Ectodermal cell (in vitro differentiated cells): ENCODE measurements at regions not wholly inside any gene's neighbourhood (a gene's known extent, or its start where the extent isn't known, plus 50 kb on each side); places are given as distances from the start of the nearest gene placed in this dataset.
"Not testable (repeated sequence)": the region's sequence is repeated elsewhere in the genome, so short reads cannot be mapped to it uniquely, and the experiment has no call there.

ENCODE experiments used
- H3K27ac ChIP-seq: 2 replicates; pipeline ENCODE4 v1.7.0; 2013; ENCODE audit warnings: mild to moderate bottlenecking, low read depth, low read length; ENCODE audit not compliant: insufficient read depth, poor library complexity, severe bottlenecking
- H3K27me3 ChIP-seq: 2 replicates; pipeline ENCODE4 v1.7.0; 2013; ENCODE audit warnings: mild to moderate bottlenecking, low read length; ENCODE audit not compliant: insufficient read depth, control insufficient read depth, poor library complexity, severe bottlenecking
- H3K36me3 ChIP-seq: one replicate; pipeline ENCODE4 v1.7.0; 2013; ENCODE audit warnings: low read length; ENCODE audit not compliant: control insufficient read depth, insufficient read depth
- H3K4me1 ChIP-seq: one replicate; pipeline ENCODE4 v1.7.0; 2013; ENCODE audit warnings: low read length; ENCODE audit not compliant: control insufficient read depth, insufficient read depth
- H3K4me3 ChIP-seq: 2 replicates; pipeline ENCODE4 v1.7.0; 2013; ENCODE audit warnings: low read depth, low read length, control low read depth; ENCODE audit not compliant: insufficient read depth
- H3K9me3 ChIP-seq: 2 replicates; pipeline ENCODE4 v1.7.0; 2013; ENCODE audit warnings: mild to moderate bottlenecking, low read length, moderate library complexity; ENCODE audit not compliant: control insufficient read depth
- WGBS, 2 experiments: methylation state at CpG; one replicate each; pipeline ENCODE4 v1.1.7; 2013; ENCODE audit warnings: missing lambda C conversion rate in 2 of 2; 5-methylcytosine and 5-hydroxymethylcytosine counted together

- no peak overlapping the region for H3K27ac ChIP-seq
- H3K4me3 ChIP-seq, result no peak overlapping the region
- no peaks in the 10 kb centered on the region for H3K27me3 ChIP-seq
- H3K36me3 ChIP-seq, result no peaks in the 10 kb centered on the region
- H3K9me3 ChIP-seq, result no peaks in the 10 kb centered on the region
- H3K4me1 ChIP-seq, result no peaks in the 10 kb centered on the region
- WGBS, 2 experiments, result 71 to 80% methylated on average over 2 of the region's 2 CpGs
Observed at GRCh38 chr20:11992426-11992825, 74.7 kb downstream of the BTBD3 start.

- WGBS, 2 experiments, result 84 to 85% methylated on average over 7 of the region's 7 CpGs
Observed at GRCh38 chr20:11993886-11994461, 76.3 kb downstream of the BTBD3 start.

GRCh38 chr20:11995805-11996567 is 78.3 kb downstream of the BTBD3 start:
- no peaks in the 10 kb centered on the region for H3K36me3 ChIP-seq
- no peak overlapping the region for H3K27ac ChIP-seq
- H3K4me3 ChIP-seq, result no peak overlapping the region
- no peaks in the 10 kb centered on the region for H3K27me3 ChIP-seq
- WGBS, 2 experiments, result 93 to 95% methylated on average over 7 of the region's 7 CpGs
- H3K9me3 ChIP-seq, result no peaks in the 10 kb centered on the region
- peaks cover 3% of the 10 kb centered on the region for H3K4me1 ChIP-seq

More at GRCh38 chr20:11993886-11994461, 76.3 kb downstream of the BTBD3 start:
- Histone ChIP-seq H3K27me3 (no peaks in the 10 kb centered on the region), H3K4me1 (no peaks in the 10 kb centered on the region), H3K27ac (no peak overlapping the region), H3K36me3 (no peaks in the 10 kb centered on the region), H3K4me3 (no peak overlapping the region), H3K9me3 (no peaks in the 10 kb centered on the region)

GRCh38 chr20:12004776-12005175 is 87.1 kb downstream of the BTBD3 start:
- not testable (repeated sequence) for H3K27ac ChIP-seq, H3K4me3 ChIP-seq, H3K9me3 ChIP-seq, H3K27me3 ChIP-seq, H3K4me1 ChIP-seq, H3K36me3 ChIP-seq
- WGBS, 2 experiments, result 95 to 96% methylated on average over 1 of the region's 1 CpG

GRCh38 chr20:12012241-12013222 is 94.8 kb downstream of the BTBD3 start:
- H3K27ac ChIP-seq, result no peak overlapping the region
- peaks cover 5% of the 10 kb centered on the region for H3K4me1 ChIP-seq
- no peaks in the 10 kb centered on the region for H3K9me3 ChIP-seq
- H3K27me3 ChIP-seq, result no peaks in the 10 kb centered on the region
- no peaks in the 10 kb centered on the region for H3K36me3 ChIP-seq
- WGBS, 2 experiments, result 88 to 91% methylated on average over 8 to 9 of the region's 9 CpGs
- no peak overlapping the region for H3K4me3 ChIP-seq

- H3K9me3 ChIP-seq, result no peaks in the 10 kb centered on the region
- H3K27ac ChIP-seq, result no peak overlapping the region
- WGBS, 2 experiments, result 100% methylated on average over 1 to 4 of the region's 4 CpGs
- peaks cover 5% of the 10 kb centered on the region for H3K4me1 ChIP-seq
- H3K4me3 ChIP-seq, result no peak overlapping the region
- no peaks in the 10 kb centered on the region for H3K36me3 ChIP-seq
- H3K27me3 ChIP-seq, result no peaks in the 10 kb centered on the region
Observed at GRCh38 chr20:12014276-12014675, 96.6 kb downstream of the BTBD3 start.

GRCh38 chr20:12014736-12015135 is 97.0 kb downstream of the BTBD3 start:
- H3K36me3 ChIP-seq, result no peaks in the 10 kb centered on the region
- WGBS, 2 experiments, result 100% methylated on average over 1 of the region's 1 CpG; no CpG with 5 or more reads in 1 of the 2 experiments
- H3K4me1 ChIP-seq, result peaks cover 5% of the 10 kb centered on the region
- H3K4me3 ChIP-seq, result no peak overlapping the region
- H3K27me3 ChIP-seq, result no peaks in the 10 kb centered on the region
- no peaks in the 10 kb centered on the region for H3K9me3 ChIP-seq
- H3K27ac ChIP-seq, result no peak overlapping the region

GRCh38 chr20:12016291-12016690 is 98.6 kb downstream of the BTBD3 start:
- H3K4me3 ChIP-seq, result no peak overlapping the region
- H3K9me3 ChIP-seq, result no peaks in the 10 kb centered on the region
- no peaks in the 10 kb centered on the region for H3K27me3 ChIP-seq
- H3K36me3 ChIP-seq, result no peaks in the 10 kb centered on the region
- H3K4me1 ChIP-seq, result peaks cover 8% of the 10 kb centered on the region
- H3K27ac ChIP-seq, result no peak overlapping the region
- WGBS, 2 experiments, result 64 to 88% methylated on average over 2 of the region's 2 CpGs

GRCh38 chr20:12019715-12020114 is 102.0 kb downstream of the BTBD3 start:
- WGBS, 2 experiments, result 80 to 100% methylated on average over 1 to 3 of the region's 3 CpGs

GRCh38 chr20:12020846-12021245 is 103.2 kb downstream of the BTBD3 start:
- H3K27me3 ChIP-seq, result no peaks in the 10 kb centered on the region
- 90 to 100% methylated on average over 3 to 4 of the region's 4 CpGs for WGBS, 2 experiments

More at GRCh38 chr20:12019715-12020114, 102.0 kb downstream of the BTBD3 start:
- Histone ChIP-seq H3K4me3 (no peak overlapping the region), H3K4me1 (peaks cover 8% of the 10 kb centered on the region), H3K9me3 (no peaks in the 10 kb centered on the region), H3K27ac (no peak overlapping the region), H3K27me3 (no peaks in the 10 kb centered on the region), H3K36me3 (no peaks in the 10 kb centered on the region)

More at GRCh38 chr20:12020846-12021245, 103.2 kb downstream of the BTBD3 start:
- Histone ChIP-seq H3K4me1 (peaks cover 8% of the 10 kb centered on the region), H3K27ac (no peak overlapping the region), H3K36me3 (no peaks in the 10 kb centered on the region), H3K4me3 (no peak overlapping the region), H3K9me3 (no peaks in the 10 kb centered on the region)
